Endodermal cell (in vitro differentiated cells): ENCODE measurements at regions not wholly inside any gene's neighbourhood (a gene's known extent, or its start where the extent isn't known, plus 50 kb on each side); places are given as distances from the start of the nearest gene placed in this dataset.

ENCODE experiments used
- DNase-seq: peaks from one replicate; pipeline ENCODE4 v3.0.0-alpha.2; 2017
- H3K27ac ChIP-seq: 2 replicates; pipeline ENCODE4 v1.5.1; 2013; ENCODE audit warnings: mild to moderate bottlenecking, low read depth, low read length, moderate library complexity
- H3K27me3 ChIP-seq: 2 replicates; pipeline ENCODE4 v1.6.1; 2013; ENCODE audit warnings: mild to moderate bottlenecking, low read length, moderate library complexity; ENCODE audit not compliant: insufficient read depth, control insufficient read depth, poor library complexity, severe bottlenecking
- H3K36me3 ChIP-seq: 2 replicates; pipeline ENCODE4 v1.7.0; 2013; ENCODE audit warnings: mild to moderate bottlenecking, low read length, moderate library complexity; ENCODE audit not compliant: control insufficient read depth, insufficient read depth
- H3K4me1 ChIP-seq: one replicate; pipeline ENCODE4 v1.7.0; 2013; ENCODE audit warnings: low read length; ENCODE audit not compliant: control insufficient read depth, insufficient read depth
- H3K4me3 ChIP-seq: 2 replicates; pipeline ENCODE4 v1.5.1; 2013; ENCODE audit warnings: mild to moderate bottlenecking, low read length, moderate library complexity
- H3K9ac ChIP-seq: 2 replicates; pipeline ENCODE4 v1.6.1; 2013; ENCODE audit warnings: mild to moderate bottlenecking, low read length, moderate library complexity; ENCODE audit not compliant: poor library complexity, severe bottlenecking; ENCODE audit errors: extremely low read depth
- H3K9me3 ChIP-seq: 2 replicates; pipeline ENCODE4 v1.6.1; 2013; ENCODE audit warnings: mild to moderate bottlenecking, low read length, moderate library complexity; ENCODE audit not compliant: control insufficient read depth
- H3K27ac Mint-ChIP-seq: 2 replicates; pipeline ENCODE4 v1.8.0; 2020; ENCODE audit warnings: mixed read lengths
- H3K27me3 Mint-ChIP-seq: 2 replicates; pipeline ENCODE4 v1.8.0; 2021; ENCODE audit warnings: mild to moderate bottlenecking, mixed read lengths; ENCODE audit not compliant: insufficient read depth
- H3K36me3 Mint-ChIP-seq: 2 replicates; pipeline ENCODE4 v1.8.0; 2020; ENCODE audit warnings: low read depth, mixed read lengths
- H3K4me1 Mint-ChIP-seq: 2 replicates; pipeline ENCODE4 v1.8.0; 2020; ENCODE audit warnings: mixed read lengths
- H3K4me3 Mint-ChIP-seq: 2 replicates; pipeline ENCODE4 v1.8.0; 2020; ENCODE audit warnings: mild to moderate bottlenecking, moderate library complexity, mixed read lengths
- H3K9me3 Mint-ChIP-seq: 2 replicates; pipeline ENCODE4 v1.8.0; 2020; ENCODE audit warnings: mild to moderate bottlenecking, mixed read lengths
- CTCF ChIP-seq: fragments of 200-600 bp; sonication (generic); conservative IDR thresholded peaks from 2 replicates; pipeline ENCODE4 v1.5.0; 2021; ENCODE audit warnings: antibody characterized with exemption, mild to moderate bottlenecking
- WGBS, 2 experiments: methylation state at CpG; one replicate each; pipeline versions ENCODE4 v1.1.5 to v1.1.7; 2013; ENCODE audit warnings: missing lambda C conversion rate in 2 of 2, mixed read lengths in 1 of 2; ENCODE audit not compliant: insufficient coverage in 1 of 2, insufficient read length in 1 of 2; 5-methylcytosine and 5-hydroxymethylcytosine counted together

DNA sequence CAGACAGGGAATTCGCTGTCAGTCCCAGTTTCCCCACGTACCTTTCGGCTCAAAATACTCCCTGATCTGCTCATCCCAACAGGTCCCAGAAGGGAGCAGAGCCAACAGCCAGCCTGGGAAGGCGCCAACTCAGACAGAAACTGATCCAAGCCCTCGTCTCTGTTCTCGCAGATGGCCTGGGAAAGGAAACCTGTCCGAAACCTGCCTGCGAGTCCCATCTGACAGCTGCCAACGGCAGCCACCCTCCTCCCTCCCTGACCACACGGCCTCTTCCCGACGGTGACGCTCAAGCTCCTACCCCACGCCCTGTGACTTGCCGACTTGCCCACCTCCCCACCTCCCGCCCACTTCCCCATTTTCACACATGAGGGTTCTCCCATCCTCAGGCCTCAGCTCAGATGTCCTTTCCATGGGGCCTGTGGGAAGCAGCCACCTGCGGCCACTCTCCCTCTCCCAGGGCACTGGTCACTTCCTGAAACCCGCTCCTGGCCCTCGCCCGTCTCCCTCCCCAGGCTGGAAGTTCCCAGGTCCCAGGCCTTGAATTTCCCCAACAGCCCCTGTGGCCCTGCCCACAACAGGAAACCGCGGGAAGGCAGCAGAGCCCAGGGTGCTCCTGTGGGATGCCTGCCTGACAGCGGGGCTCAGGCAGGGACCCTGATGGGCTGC, 60.9 kb upstream of the FBRSL1 start:
- WGBS, 2 experiments, result 60 to 70% methylated on average over 11 to 23 of the region's 23 CpGs
- Histone ChIP-seq H3K27ac (peak overlapping the region; percentile 49), H3K9me3 (no peaks in the 10 kb centered on the region), H3K4me3 (no peak overlapping the region), H3K27me3 (peaks cover 5% of the 10 kb centered on the region), H3K9ac (no peak overlapping the region), H3K36me3 (no peaks in the 10 kb centered on the region), H3K4me1 (no peaks in the 10 kb centered on the region)
- H3K27ac Mint-ChIP-seq, result peak overlapping the region; percentile 89
- peaks cover 53% of the 10 kb centered on the region for H3K27me3 Mint-ChIP-seq
- H3K4me1 Mint-ChIP-seq, result peaks cover 29% of the 10 kb centered on the region
- DNase-seq, result peak; percentile 85
- peaks cover 31% of the 10 kb centered on the region for H3K9me3 Mint-ChIP-seq
- H3K4me3 Mint-ChIP-seq, result peak overlapping the region; percentile 11
- TF ChIP-seq CTCF, result no peak
- H3K36me3 Mint-ChIP-seq, result peaks cover 9% of the 10 kb centered on the region

GRCh38 chr12:132427999-132428935, 61.7 kb upstream of the FBRSL1 start:
- 74 to 78% methylated on average over 32 to 39 of the region's 39 CpGs for WGBS, 2 experiments
- H3K9ac ChIP-seq, result no peak overlapping the region
- peak; percentile 73 for DNase-seq
- H3K4me3 ChIP-seq, result no peak overlapping the region
- Mint-ChIP-seq H3K36me3 (peaks cover 9% of the 10 kb centered on the region), H3K4me1 (peaks cover 32% of the 10 kb centered on the region), H3K27me3 (peaks cover 55% of the 10 kb centered on the region), H3K9me3 (peaks cover 31% of the 10 kb centered on the region), H3K4me3 (peak overlapping the region; percentile 11), H3K27ac (peak overlapping the region; percentile 89)
- no peaks in the 10 kb centered on the region for H3K4me1 ChIP-seq
- peaks cover 5% of the 10 kb centered on the region for H3K27me3 ChIP-seq
- H3K9me3 ChIP-seq, result no peaks in the 10 kb centered on the region
- TF ChIP-seq CTCF, result peak; percentile 57
- no peaks in the 10 kb centered on the region for H3K36me3 ChIP-seq
- H3K27ac ChIP-seq, result peak overlapping the region; percentile 49

- Histone ChIP-seq H3K9ac (no peak overlapping the region), H3K4me1 (no peaks in the 10 kb centered on the region), H3K9me3 (peaks cover 7% of the 10 kb centered on the region), H3K36me3 (no peaks in the 10 kb centered on the region), H3K27me3 (peaks cover 5% of the 10 kb centered on the region), H3K27ac (no peak overlapping the region), H3K4me3 (no peak overlapping the region)
- TF ChIP-seq CTCF, result no peak
- Mint-ChIP-seq H3K4me1 (peaks cover 32% of the 10 kb centered on the region), H3K4me3 (no peak overlapping the region), H3K9me3 (peaks cover 31% of the 10 kb centered on the region), H3K27ac (no peak overlapping the region), H3K36me3 (peaks cover 9% of the 10 kb centered on the region), H3K27me3 (peaks cover 59% of the 10 kb centered on the region)
- DNase-seq, result no peak
- 91 to 100% methylated on average over 2 to 7 of the region's 20 CpGs for WGBS, 2 experiments
Measured at GRCh38 chr12:132427174-132427768, 62.7 kb upstream of the FBRSL1 start.
